HEK293 (cell line): ENCODE measurements at regions not wholly inside any gene's neighbourhood (a gene's known extent, or its start where the extent isn't known, plus 50 kb on each side); places are given as distances from the start of the nearest gene placed in this dataset.

Experiments used
- CTCF ChIP-seq: fragments of 450-650 bp; formaldehyde crosslinking; IDR thresholded peaks from 2 replicates; pipeline ENCODE4 v1.5.1; 2016; ENCODE audit warnings: missing biosample characterization, missing genetic modification characterization
- HOXA7 ChIP-seq: sonication (generic); formaldehyde crosslinking; IDR thresholded peaks from 2 replicates; pipeline ENCODE4 v1.8.1; 2022; ENCODE audit warnings: missing genetic modification reagents, borderline replicate concordance
- PATZ1 ChIP-seq: fragments of 450-650 bp; formaldehyde crosslinking; IDR thresholded peaks from 2 replicates; pipeline ENCODE4 v1.5.1; 2016; ENCODE audit warnings: missing biosample characterization, missing genetic modification characterization
- REST ChIP-seq: fragments of 450-650 bp; formaldehyde crosslinking; IDR thresholded peaks from 2 replicates; pipeline ENCODE4 v1.5.1; 2016; ENCODE audit warnings: missing biosample characterization, missing genetic modification characterization
- SALL2 ChIP-seq: fragments of 450-650 bp; formaldehyde crosslinking; IDR thresholded peaks from 2 replicates; pipeline ENCODE4 v1.5.0; 2017; ENCODE audit warnings: missing biosample characterization, mild to moderate bottlenecking, missing genetic modification characterization, borderline replicate concordance
- YY1 ChIP-seq: fragments of 450-650 bp; formaldehyde crosslinking; IDR thresholded peaks from 2 replicates; pipeline ENCODE4 v1.5.1; 2018; ENCODE audit warnings: missing biosample characterization, missing genetic modification characterization
- ZBTB21 ChIP-seq: fragments of 450-650 bp; formaldehyde crosslinking; IDR thresholded peaks from 2 replicates; pipeline ENCODE4 v1.5.1; 2017; ENCODE audit warnings: missing biosample characterization, missing genetic modification characterization
- ZBTB26 ChIP-seq: fragments of 450-650 bp; formaldehyde crosslinking; optimal IDR thresholded peaks from 2 replicates; pipeline ENCODE3; 2016; ENCODE audit warnings: missing biosample characterization, mild to moderate bottlenecking, missing genetic modification characterization
- ZNF174 ChIP-seq: fragments of 450-650 bp; formaldehyde crosslinking; IDR thresholded peaks from 2 replicates; pipeline ENCODE4 v1.5.0; 2017; ENCODE audit warnings: missing biosample characterization, mild to moderate bottlenecking, missing genetic modification characterization
- ZNF18 ChIP-seq: fragments of 450-650 bp; formaldehyde crosslinking; IDR thresholded peaks from 2 replicates; pipeline ENCODE4 v1.5.1; 2016; ENCODE audit warnings: missing biosample characterization, missing genetic modification characterization
- ZNF280D ChIP-seq: fragments of 450-650 bp; formaldehyde crosslinking; IDR thresholded peaks from 2 replicates; pipeline ENCODE4 v1.5.1; 2016; ENCODE audit warnings: missing biosample characterization, missing genetic modification characterization
- ZNF324 ChIP-seq: fragments of 450-650 bp; formaldehyde crosslinking; IDR thresholded peaks from 2 replicates; pipeline ENCODE4 v1.5.1; 2016; ENCODE audit warnings: missing biosample characterization, missing genetic modification characterization
- ZNF513 ChIP-seq: fragments of 450-650 bp; IDR thresholded peaks from 2 replicates; pipeline ENCODE4 v1.5.1; 2018; ENCODE audit warnings: missing biosample characterization, missing genetic modification characterization

GRCh38 chr10:121112136-121112535 is 261.0 kb downstream of the WDR11 start:
- no peak for TF ChIP-seq CTCF (tag by site-specific recombination)
- no peak for TF ChIP-seq YY1 (tag by site-specific recombination)
- TF ChIP-seq REST (tag by site-specific recombination), result no peak
- TF ChIP-seq ZBTB21 (tag by site-specific recombination), result no peak
- no peak for TF ChIP-seq PATZ1 (tag by site-specific recombination)
- TF ChIP-seq HOXA7, result no peak
- TF ChIP-seq ZNF324, result no peak
- TF ChIP-seq ZBTB26 (tag by site-specific recombination), result no peak
- no peak for TF ChIP-seq ZNF513
- TF ChIP-seq SALL2 (tag by site-specific recombination), result no peak
- no peak for TF ChIP-seq ZNF280D (tag by site-specific recombination)
- TF ChIP-seq ZNF18 (tag by site-specific recombination), result no peak
- no peak for TF ChIP-seq ZNF174 (tag by site-specific recombination)
